ENCODE measurements at regions not wholly inside any gene's neighbourhood (a gene's known extent, or its start where the extent isn't known, plus 50 kb on each side); places are given as distances from the start of the nearest gene placed in this dataset.

DNA sequence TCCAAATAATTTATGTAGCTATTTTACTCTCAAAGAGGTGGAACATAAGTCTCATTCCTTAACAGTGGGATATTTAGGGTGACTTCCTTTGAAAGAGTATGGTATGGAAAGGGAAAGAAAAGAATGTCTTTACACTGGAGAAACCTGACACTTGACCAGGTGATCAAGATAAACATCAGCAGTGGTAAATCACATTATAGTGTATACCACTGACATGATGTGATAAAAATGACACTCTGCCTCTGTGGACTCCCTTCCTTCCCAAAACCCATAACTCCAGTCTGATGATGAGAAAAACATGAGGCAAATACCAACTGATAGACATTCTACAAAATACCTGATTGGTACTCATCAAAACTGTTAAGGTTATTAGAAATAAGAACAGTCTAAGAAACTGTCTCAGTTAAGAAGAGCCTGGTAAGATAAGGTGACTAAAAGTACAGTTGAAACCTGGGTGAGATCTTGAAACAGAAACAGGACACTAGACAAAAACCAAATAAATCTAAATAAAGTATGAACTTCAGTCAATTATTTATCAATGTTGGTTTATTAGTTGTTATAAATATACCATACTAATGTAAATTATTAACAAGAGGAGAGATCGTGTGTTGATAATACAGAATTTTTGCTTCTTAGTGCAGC lies 144.2 kb upstream of the PCDH18 start:
- H3K36me3 Mint-ChIP-seq (ENCODE audit: low read depth, unreplicated experiment) = no peaks in the 10 kb centered on the region
- no peak for TF ChIP-seq CTCF (IDR thresholded peaks at IDR 0.05; ENCODE audit: unreplicated experiment)
- no peak overlapping the region for H3K27ac Mint-ChIP-seq (ENCODE audit: unreplicated experiment)
- no peaks in the 10 kb centered on the region for H3K9me3 Mint-ChIP-seq (ENCODE audit: unreplicated experiment)
- no peaks in the 10 kb centered on the region for H3K27me3 Mint-ChIP-seq (ENCODE audit: unreplicated experiment)
- no peak overlapping the region for H3K4me3 Mint-ChIP-seq (ENCODE audit: unreplicated experiment)
- no peak for DNase-seq (ENCODE audit: low spot score)
- no peaks in the 10 kb centered on the region for H3K4me1 Mint-ChIP-seq (ENCODE audit: unreplicated experiment)

DNA sequence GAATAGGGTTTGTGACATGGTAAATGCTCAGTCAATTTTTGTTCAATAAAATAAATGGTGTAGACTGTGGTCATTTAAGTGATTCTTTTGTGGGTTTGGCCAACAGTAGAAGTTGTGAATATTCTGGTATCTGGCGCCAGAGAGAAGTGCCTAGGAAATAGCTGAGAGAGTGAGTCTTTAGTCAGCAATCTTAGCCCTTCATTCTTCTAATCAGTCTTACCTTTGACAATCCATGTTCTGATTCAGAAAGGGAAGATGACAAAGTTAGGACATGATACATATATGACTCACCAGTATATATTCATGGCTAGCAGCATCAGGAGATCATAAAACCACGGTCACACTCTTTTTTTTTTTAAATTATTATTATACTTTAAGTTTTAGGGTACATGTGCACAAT lies 141.8 kb upstream of the PCDH18 start:
- H3K4me1 Mint-ChIP-seq (ENCODE audit: unreplicated experiment) = no peaks in the 10 kb centered on the region
- H3K9me3 Mint-ChIP-seq (ENCODE audit: unreplicated experiment) = no peaks in the 10 kb centered on the region
- no peak for TF ChIP-seq CTCF (IDR thresholded peaks at IDR 0.05; ENCODE audit: unreplicated experiment)
- no peaks in the 10 kb centered on the region for H3K27me3 Mint-ChIP-seq (ENCODE audit: unreplicated experiment)
- H3K4me3 Mint-ChIP-seq (ENCODE audit: unreplicated experiment) = no peak overlapping the region
- H3K36me3 Mint-ChIP-seq (ENCODE audit: low read depth, unreplicated experiment) = no peaks in the 10 kb centered on the region
- no peak for DNase-seq (ENCODE audit: low spot score)
- H3K27ac Mint-ChIP-seq (ENCODE audit: unreplicated experiment) = no peak overlapping the region

GRCh38 chr4:137668885-137669545 lies 136.7 kb upstream of the PCDH18 start:
- H3K36me3 Mint-ChIP-seq (ENCODE audit: low read depth, unreplicated experiment) = no peaks in the 10 kb centered on the region
- no peak overlapping the region for H3K27ac Mint-ChIP-seq (ENCODE audit: unreplicated experiment)
- no peak for DNase-seq (ENCODE audit: low spot score)
- H3K9me3 Mint-ChIP-seq (ENCODE audit: unreplicated experiment) = no peaks in the 10 kb centered on the region
- peaks cover 7% of the 10 kb centered on the region for H3K4me1 Mint-ChIP-seq (ENCODE audit: unreplicated experiment)
- no peaks in the 10 kb centered on the region for H3K27me3 Mint-ChIP-seq (ENCODE audit: unreplicated experiment)
- TF ChIP-seq CTCF (IDR thresholded peaks at IDR 0.05; ENCODE audit: unreplicated experiment) = no peak
- no peak overlapping the region for H3K4me3 Mint-ChIP-seq (ENCODE audit: unreplicated experiment)

DNA sequence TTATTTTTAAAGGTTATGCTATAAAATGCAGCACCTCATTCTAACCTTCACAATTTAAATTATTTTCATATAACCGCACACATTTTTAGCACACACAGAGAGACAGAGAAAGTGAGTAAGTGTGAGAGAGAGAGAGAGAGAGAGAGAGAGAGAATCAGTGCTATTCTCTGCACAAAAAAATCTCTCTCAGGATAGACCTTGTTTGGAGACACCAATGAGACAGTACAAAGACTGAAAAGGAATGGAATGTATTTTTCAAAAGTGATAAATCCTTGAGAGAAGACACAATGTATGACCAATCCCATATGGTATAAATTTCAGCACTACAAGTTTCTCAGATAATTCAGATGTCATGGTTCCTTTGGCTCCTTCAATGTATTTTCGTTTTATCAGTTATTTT lies 132.1 kb upstream of the PCDH18 start:
- H3K27me3 Mint-ChIP-seq (ENCODE audit: unreplicated experiment) = no peaks in the 10 kb centered on the region

More for the DNA sequence above, 132.1 kb upstream of the PCDH18 start:
- H3K4me3 Mint-ChIP-seq (ENCODE audit: unreplicated experiment) = no peak overlapping the region
- peak overlapping the region; percentile 92 for H3K27ac Mint-ChIP-seq (ENCODE audit: unreplicated experiment)
- DNase-seq (ENCODE audit: low spot score) = no peak
- H3K4me1 Mint-ChIP-seq (ENCODE audit: unreplicated experiment) = peaks cover 16% of the 10 kb centered on the region
- no peak for TF ChIP-seq CTCF (IDR thresholded peaks at IDR 0.05; ENCODE audit: unreplicated experiment)
- no peaks in the 10 kb centered on the region for H3K36me3 Mint-ChIP-seq (ENCODE audit: low read depth, unreplicated experiment)
- H3K9me3 Mint-ChIP-seq (ENCODE audit: unreplicated experiment) = no peaks in the 10 kb centered on the region
